ENCODE measurements at regions not wholly inside any gene's neighbourhood (a gene's known extent, or its start where the extent isn't known, plus 50 kb on each side); places are given as distances from the start of the nearest gene placed in this dataset.

GRCh38 chr1:232718928-232719927 is 86.0 kb upstream of the MAP10 start:
- Histone ChIP-seq H3K9ac (ENCODE audit: low read depth in 1 of 2, low read length in 2 of 2) (no peak overlapping the region), H3K9me3 (ENCODE audit: control insufficient read depth in 4 of 4, low read length in 3 of 4) (peaks cover 0 to 2% (median under 1%) of the 10 kb centered on the region in 4 donors), H3K4me1 (ENCODE audit: control insufficient read depth in 4 of 4, insufficient read depth in 4 of 4, low read length in 3 of 4) (no peaks in the 10 kb centered on the region), H3K4me3 (ENCODE audit: low read depth in 1 of 3, low read length in 3 of 3) (no peak overlapping the region), H3K27me3 (ENCODE audit: control insufficient read depth in 4 of 4, insufficient read depth in 4 of 4, low read length in 3 of 4) (no peaks in the 10 kb centered on the region), H3K27ac (ENCODE audit: low read depth in 1 of 2, low read length in 2 of 2) (no peak overlapping the region), H3K36me3 (ENCODE audit: control insufficient read depth in 4 of 4, insufficient read depth in 3 of 4, low read depth in 1 of 4, low read length in 3 of 4) (no peaks in the 10 kb centered on the region)
- DNase-seq (ENCODE audit: low spot score) = no peak
- WGBS = 86% methylated on average over 7 of the region's 7 CpGs
- TF ChIP-seq CTCF (IDR thresholded peaks at IDR 0.05; ENCODE audit: low read depth, low read length, missing input control) = no peak
- no peak for TF ChIP-seq ATF3 (IDR thresholded peaks at IDR 0.05)
- TF ChIP-seq HNF4A (conservative IDR thresholded peaks at IDR 0.05) = no peak
- TF ChIP-seq SP1 (IDR thresholded peaks at IDR 0.05) = no peak

- no peak for DNase-seq (ENCODE audit: low spot score)
- Histone ChIP-seq H3K9ac (ENCODE audit: low read depth in 1 of 2, low read length in 2 of 2) (no peak overlapping the region), H3K9me3 (ENCODE audit: control insufficient read depth in 4 of 4, low read length in 3 of 4) (peaks cover 0 to 2% (median under 1%) of the 10 kb centered on the region in 4 donors), H3K27me3 (ENCODE audit: control insufficient read depth in 4 of 4, insufficient read depth in 4 of 4, low read length in 3 of 4) (no peaks in the 10 kb centered on the region), H3K4me1 (ENCODE audit: control insufficient read depth in 4 of 4, insufficient read depth in 4 of 4, low read length in 3 of 4) (no peaks in the 10 kb centered on the region), H3K4me3 (ENCODE audit: low read depth in 1 of 3, low read length in 3 of 3) (no peak overlapping the region), H3K36me3 (ENCODE audit: control insufficient read depth in 4 of 4, insufficient read depth in 3 of 4, low read depth in 1 of 4, low read length in 3 of 4) (no peaks in the 10 kb centered on the region), H3K27ac (ENCODE audit: low read depth in 1 of 2, low read length in 2 of 2) (no peak overlapping the region)
- TF ChIP-seq NR2F2 (IDR thresholded peaks at IDR 0.05) (no peak), HNF4A (conservative IDR thresholded peaks at IDR 0.05) (no peak), ZBTB33 (IDR thresholded peaks at IDR 0.05) (no peak)
- 94% methylated on average over 3 of the region's 3 CpGs for WGBS
Observed at GRCh38 chr1:232722626-232723025, 82.6 kb upstream of the MAP10 start.

GRCh38 chr1:232725305-232726047 is 79.7 kb upstream of the MAP10 start:
- no peaks in the 10 kb centered on the region for H3K27me3 ChIP-seq (ENCODE audit: control insufficient read depth in 4 of 4, insufficient read depth in 4 of 4, low read length in 3 of 4)
- WGBS = 85% methylated on average over 6 of the region's 6 CpGs
- TF ChIP-seq SP1 (IDR thresholded peaks at IDR 0.05) = no peak
- no peaks in the 10 kb centered on the region for H3K4me1 ChIP-seq (ENCODE audit: control insufficient read depth in 4 of 4, insufficient read depth in 4 of 4, low read length in 3 of 4)
- H3K9ac ChIP-seq (ENCODE audit: low read depth in 1 of 2, low read length in 2 of 2) = no peak overlapping the region
- H3K36me3 ChIP-seq (ENCODE audit: control insufficient read depth in 4 of 4, insufficient read depth in 3 of 4, low read depth in 1 of 4, low read length in 3 of 4) = no peaks in the 10 kb centered on the region
- H3K4me3 ChIP-seq (ENCODE audit: low read depth in 1 of 3, low read length in 3 of 3) = no peak overlapping the region
- H3K27ac ChIP-seq (ENCODE audit: low read depth in 1 of 2, low read length in 2 of 2) = no peak overlapping the region
- no peaks in the 10 kb centered on the region for H3K9me3 ChIP-seq (ENCODE audit: control insufficient read depth in 4 of 4, low read length in 3 of 4)
- DNase-seq (ENCODE audit: low spot score) = no peak

Measured in liver (tissue), 8 donors.